ENCODE measurements at regions not wholly inside any gene's neighbourhood (a gene's known extent, or its start where the extent isn't known, plus 50 kb on each side); places are given as distances from the start of the nearest gene placed in this dataset.

DNA sequence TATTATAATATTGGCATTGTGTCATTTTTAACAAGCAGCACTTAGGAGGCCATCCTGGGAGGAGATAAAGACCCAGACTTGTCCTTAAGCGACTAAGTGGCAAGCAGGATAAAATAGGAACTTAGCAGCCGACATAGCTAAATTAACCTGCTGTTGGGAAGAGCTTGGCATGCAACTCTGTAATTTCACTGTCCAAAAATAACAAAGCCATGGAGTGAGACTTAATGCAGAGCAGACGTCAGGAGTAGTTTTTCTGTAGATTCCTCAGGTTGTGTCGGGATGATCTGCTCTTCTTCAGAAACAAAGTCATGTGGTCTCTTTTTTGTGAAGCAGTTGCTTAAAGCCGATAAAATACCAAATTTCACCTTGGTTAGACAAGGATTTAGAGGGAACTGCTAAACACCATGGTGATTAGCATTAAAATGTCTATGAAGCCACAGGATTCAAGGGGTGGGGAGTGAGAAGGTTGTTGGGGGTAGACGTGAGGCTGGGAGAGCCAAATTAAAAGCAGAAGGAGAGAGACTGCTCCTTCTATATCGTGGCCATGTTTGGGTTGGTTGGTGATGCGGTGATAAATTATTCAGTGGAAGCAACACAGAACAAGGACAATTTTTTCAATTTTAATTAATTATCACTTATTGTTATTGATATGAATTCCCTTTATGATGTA is 303.0 kb downstream of the CSNK1G3 start:
- in situ Hi-C loops (cut with HindIII; ENCODE audit: low sequenced_read_pairs), result no loop called here
- no peak overlapping the region for H3K4me3 ChIP-seq (ENCODE audit: low read depth, low read length)
- DNase-seq (ENCODE audit: low read depth), result peak; percentile 46
- TF ChIP-seq CTCF (IDR thresholded peaks at IDR 0.05; ENCODE audit: low read depth, low read length, missing control alignments), result no peak

- no peak for DNase-seq (ENCODE audit: low read depth)
- in situ Hi-C loops (cut with HindIII; ENCODE audit: low sequenced_read_pairs), result no loop called here
- no peak for TF ChIP-seq CTCF (IDR thresholded peaks at IDR 0.05; ENCODE audit: low read depth, low read length, missing control alignments)
- no peak overlapping the region for H3K4me3 ChIP-seq (ENCODE audit: low read depth, low read length)
These were observed 302.1 kb downstream of the CSNK1G3 start for GRCh38 chr5:123813937-123814624.

DNA sequence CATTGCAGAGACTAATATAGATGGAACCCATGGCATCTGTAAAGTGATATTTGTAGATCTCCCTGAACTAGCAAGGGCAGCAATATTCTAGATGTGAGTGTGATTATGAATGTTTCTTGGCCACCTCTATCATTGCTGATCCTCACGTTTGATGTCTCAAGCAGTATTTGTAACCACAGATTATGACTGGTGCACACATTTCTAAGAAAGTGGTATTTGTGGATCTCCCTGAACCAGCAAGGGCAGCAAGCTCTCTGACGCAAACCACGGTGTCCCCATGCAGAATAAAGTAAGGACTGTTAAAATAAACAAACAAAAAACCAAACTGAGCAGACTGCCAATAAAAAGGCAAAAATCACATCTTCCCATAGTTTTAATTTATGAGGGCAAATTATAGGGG is 301.3 kb downstream of the CSNK1G3 start:
- no peak overlapping the region for H3K4me3 ChIP-seq (ENCODE audit: low read depth, low read length)
- TF ChIP-seq CTCF (IDR thresholded peaks at IDR 0.05; ENCODE audit: low read depth, low read length, missing control alignments), result no peak
- in situ Hi-C loops (cut with HindIII; ENCODE audit: low sequenced_read_pairs), result no loop called here
- DNase-seq (ENCODE audit: low read depth), result no peak

DNA sequence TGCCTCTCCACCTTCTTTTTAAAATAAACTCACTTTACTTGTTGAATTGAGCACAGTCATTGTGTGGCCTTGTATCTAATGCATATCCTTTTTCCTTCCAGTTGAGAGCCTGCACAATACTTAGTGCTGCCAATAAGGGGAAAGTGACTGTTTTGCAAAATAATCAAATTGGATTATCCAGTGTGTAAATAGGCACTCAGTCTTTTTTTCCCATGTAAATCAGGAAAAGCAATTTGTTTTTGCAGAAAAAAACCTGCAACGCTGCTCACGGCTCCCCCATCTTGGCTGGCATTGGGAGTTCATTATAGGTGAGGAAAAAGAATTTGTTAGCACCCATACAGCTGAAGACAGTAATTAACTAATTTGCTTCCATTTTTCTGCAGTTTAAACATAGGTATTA is 299.9 kb downstream of the CSNK1G3 start:
- no peak for DNase-seq (ENCODE audit: low read depth)
- H3K4me3 ChIP-seq (ENCODE audit: low read depth, low read length), result no peak overlapping the region
- no peak for TF ChIP-seq CTCF (IDR thresholded peaks at IDR 0.05; ENCODE audit: low read depth, low read length, missing control alignments)
- in situ Hi-C loops (cut with HindIII; ENCODE audit: low sequenced_read_pairs), result no loop called here

- TF ChIP-seq CTCF (IDR thresholded peaks at IDR 0.05; ENCODE audit: low read depth, low read length, missing control alignments), result no peak
- H3K4me3 ChIP-seq (ENCODE audit: low read depth, low read length), result no peak overlapping the region
- DNase-seq (ENCODE audit: low read depth), result no peak
- in situ Hi-C loops (cut with HindIII; ENCODE audit: low sequenced_read_pairs), result no loop called here
These were observed 298.9 kb downstream of the CSNK1G3 start for GRCh38 chr5:123810746-123811340.

- H3K4me3 ChIP-seq (ENCODE audit: low read depth, low read length), result no peak overlapping the region
- no peak for TF ChIP-seq CTCF (IDR thresholded peaks at IDR 0.05; ENCODE audit: low read depth, low read length, missing control alignments)
- in situ Hi-C loops (cut with HindIII; ENCODE audit: low sequenced_read_pairs), result no loop called here
- no peak for DNase-seq (ENCODE audit: low read depth)
These were observed 298.3 kb downstream of the CSNK1G3 start for GRCh38 chr5:123810253-123810652.
